ENCODE measurements at regions not wholly inside any gene's neighbourhood (a gene's known extent, or its start where the extent isn't known, plus 50 kb on each side); places are given as distances from the start of the nearest gene placed in this dataset.
A peak's percentile ranks its signal among the peaks of the same experiment; 100 is the strongest.
"Not testable (repeated sequence)": the region's sequence is repeated elsewhere in the genome, so short reads cannot be mapped to it uniquely, and the experiment has no call there.

DNA sequence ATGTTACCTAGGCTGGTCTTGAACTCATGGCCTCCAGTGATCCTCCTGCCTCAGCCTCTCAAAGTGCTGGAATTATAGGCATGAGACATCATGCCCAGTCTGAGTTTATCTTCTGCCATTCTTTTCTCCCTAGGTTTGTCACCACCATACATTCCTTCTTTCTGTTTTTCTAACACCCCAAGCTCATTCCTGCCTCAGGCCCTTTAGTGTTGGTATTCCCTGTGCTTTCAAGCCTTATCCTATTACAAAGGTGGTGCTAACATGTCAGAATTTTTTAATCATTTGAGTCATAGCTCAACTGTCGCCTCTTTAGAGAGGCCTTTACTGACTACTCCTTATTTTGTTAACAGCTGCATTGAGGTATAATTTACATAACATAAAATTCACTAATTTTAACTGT is 221.1 kb upstream of the PRSS16 start:
- no peaks in the 10 kb centered on the region for H3K27me3 ChIP-seq (ENCODE audit: control insufficient read depth, insufficient read depth, low read length)
- TF ChIP-seq, protein P1, sequence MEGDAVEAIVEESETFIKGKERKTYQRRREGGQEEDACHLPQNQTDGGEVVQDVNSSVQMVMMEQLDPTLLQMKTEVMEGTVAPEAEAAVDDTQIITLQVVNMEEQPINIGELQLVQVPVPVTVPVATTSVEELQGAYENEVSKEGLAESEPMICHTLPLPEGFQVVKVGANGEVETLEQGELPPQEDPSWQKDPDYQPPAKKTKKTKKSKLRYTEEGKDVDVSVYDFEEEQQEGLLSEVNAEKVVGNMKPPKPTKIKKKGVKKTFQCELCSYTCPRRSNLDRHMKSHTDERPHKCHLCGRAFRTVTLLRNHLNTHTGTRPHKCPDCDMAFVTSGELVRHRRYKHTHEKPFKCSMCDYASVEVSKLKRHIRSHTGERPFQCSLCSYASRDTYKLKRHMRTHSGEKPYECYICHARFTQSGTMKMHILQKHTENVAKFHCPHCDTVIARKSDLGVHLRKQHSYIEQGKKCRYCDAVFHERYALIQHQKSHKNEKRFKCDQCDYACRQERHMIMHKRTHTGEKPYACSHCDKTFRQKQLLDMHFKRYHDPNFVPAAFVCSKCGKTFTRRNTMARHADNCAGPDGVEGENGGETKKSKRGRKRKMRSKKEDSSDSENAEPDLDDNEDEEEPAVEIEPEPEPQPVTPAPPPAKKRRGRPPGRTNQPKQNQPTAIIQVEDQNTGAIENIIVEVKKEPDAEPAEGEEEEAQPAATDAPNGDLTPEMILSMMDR (IDR thresholded peaks at IDR 0.05; ENCODE audit: insufficient read depth, low read length, severe bottlenecking), result no peak
- DNase-seq (ENCODE audit: low read depth), result peak; percentile 54
- no peak overlapping the region for H3K4me3 ChIP-seq (ENCODE audit: low read depth, low read length)
- no peak for FAIRE-seq
- no peaks in the 10 kb centered on the region for H3K36me3 ChIP-seq (ENCODE audit: control insufficient read depth, insufficient read depth, low read length)

DNA sequence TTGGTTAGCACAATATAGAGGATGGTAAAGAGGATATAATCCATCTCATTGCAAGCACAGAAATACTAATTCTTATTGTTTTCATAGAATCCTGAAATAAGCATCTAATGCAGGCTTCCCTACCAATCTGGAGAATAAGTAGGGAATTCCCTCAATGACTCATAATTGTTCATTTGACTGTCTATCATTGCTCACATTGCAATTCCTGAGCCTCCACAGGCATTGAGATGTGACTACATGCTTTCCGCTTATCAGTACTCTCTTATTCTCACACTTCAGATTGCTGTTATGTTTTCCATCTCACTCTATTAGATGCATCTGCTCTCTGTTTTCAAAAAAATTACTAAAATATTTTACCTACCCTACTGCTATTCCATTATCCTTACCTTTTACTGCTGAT is 216.2 kb upstream of the PRSS16 start:
- H3K36me3 ChIP-seq (ENCODE audit: control insufficient read depth, insufficient read depth, low read length), result no peaks in the 10 kb centered on the region
- no peak overlapping the region for H3K4me3 ChIP-seq (ENCODE audit: low read depth, low read length)
- H3K27me3 ChIP-seq (ENCODE audit: control insufficient read depth, insufficient read depth, low read length), result no peaks in the 10 kb centered on the region
- peak; percentile 88 for DNase-seq (ENCODE audit: low read depth)
- TF ChIP-seq, protein P1 (IDR thresholded peaks at IDR 0.05; ENCODE audit: insufficient read depth, low read length, severe bottlenecking), result no peak
- no peak for FAIRE-seq

DNA sequence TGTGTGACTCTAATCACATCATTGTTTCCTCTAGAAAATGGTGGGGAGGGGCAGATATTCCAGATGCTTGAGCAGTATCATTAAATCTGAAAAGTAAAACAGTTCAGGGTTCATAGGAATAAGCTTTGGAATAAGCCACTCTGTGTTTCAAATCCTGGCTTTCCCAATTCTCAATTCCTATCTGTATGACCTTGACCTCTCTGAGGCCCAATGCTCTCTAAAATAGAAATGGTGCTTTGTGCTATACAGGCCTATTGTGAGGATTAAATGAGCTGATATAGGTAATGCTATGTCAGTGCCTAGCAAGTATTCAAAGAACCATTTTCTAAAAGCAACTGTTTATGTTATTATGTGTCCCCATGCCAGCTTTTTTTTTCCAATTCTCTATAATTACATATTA is 209.0 kb upstream of the PRSS16 start:
- no peak for DNase-seq (ENCODE audit: low read depth)
- FAIRE-seq, result no peak
- TF ChIP-seq, protein P1 (IDR thresholded peaks at IDR 0.05; ENCODE audit: insufficient read depth, low read length, severe bottlenecking), result no peak

DNA sequence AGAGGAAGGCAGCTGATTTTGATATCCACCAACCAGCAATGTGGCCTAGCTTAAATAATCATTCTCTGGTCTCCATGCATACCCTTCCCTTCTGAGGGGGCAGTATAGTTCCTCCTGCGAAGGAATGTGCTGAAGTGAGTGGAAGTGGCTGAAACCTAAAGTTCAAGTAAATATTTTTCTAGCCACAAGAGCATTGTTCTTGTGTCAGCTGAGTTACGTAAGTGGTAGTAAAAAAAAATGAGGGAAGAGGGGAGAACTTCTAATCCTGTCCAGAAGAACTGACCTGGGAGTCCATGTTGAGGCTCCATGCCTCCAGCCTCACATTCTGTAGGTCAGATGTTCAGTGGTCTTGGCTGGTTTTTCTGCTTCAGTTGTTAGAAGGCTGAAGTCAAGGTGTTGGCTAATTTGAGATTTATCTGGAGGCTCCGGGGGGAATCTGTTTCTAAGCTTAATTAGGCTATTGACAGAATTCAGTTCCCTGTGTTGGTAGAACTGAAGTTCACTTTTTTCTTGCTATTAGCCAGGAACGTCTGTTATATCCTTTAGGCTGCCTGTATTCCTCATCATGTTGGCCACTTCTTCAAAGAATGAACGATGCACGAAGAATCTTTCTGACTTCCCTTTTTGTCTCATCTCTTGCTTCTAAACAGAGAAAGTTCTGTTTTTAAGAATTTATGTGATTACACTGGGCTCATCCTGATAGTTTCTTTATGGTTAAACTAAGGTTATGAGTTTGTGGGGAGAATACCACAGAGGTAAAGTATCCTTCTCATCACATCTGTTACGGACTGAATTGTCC is 207.1 kb upstream of the PRSS16 start:
- no peaks in the 10 kb centered on the region for H3K36me3 ChIP-seq (ENCODE audit: control insufficient read depth, insufficient read depth, low read length)
- no peak for FAIRE-seq

More for the DNA sequence above, 209.0 kb upstream of the PRSS16 start:
- Histone ChIP-seq H3K27me3 (ENCODE audit: control insufficient read depth, insufficient read depth, low read length) (no peaks in the 10 kb centered on the region), H3K36me3 (ENCODE audit: control insufficient read depth, insufficient read depth, low read length) (no peaks in the 10 kb centered on the region), H3K4me3 (ENCODE audit: low read depth, low read length) (no peak overlapping the region)

DNA sequence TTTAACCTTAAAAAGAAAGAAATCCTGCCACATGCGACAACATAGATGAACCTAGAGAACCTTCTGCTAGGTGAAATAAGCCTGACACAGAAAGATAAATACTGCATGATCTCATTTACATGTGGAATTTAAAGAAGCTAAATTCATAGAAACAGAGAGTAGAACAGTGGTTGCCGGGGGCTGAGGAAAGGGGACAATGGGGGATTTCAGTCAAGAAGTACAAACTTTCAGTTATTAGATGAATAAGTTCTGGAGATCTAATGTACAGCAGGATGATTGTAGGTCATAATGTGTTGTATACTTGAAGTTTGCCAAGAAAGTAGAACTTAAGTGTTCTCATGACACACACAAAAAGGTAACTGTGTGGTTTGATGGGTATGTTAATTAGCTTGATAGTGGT is 204.3 kb upstream of the PRSS16 start:
- no peak for DNase-seq (ENCODE audit: low read depth)
- Histone ChIP-seq H3K27me3 (ENCODE audit: control insufficient read depth, insufficient read depth, low read length) (no peaks in the 10 kb centered on the region), H3K36me3 (ENCODE audit: control insufficient read depth, insufficient read depth, low read length) (no peaks in the 10 kb centered on the region), H3K4me3 (ENCODE audit: low read depth, low read length) (no peak overlapping the region)
- TF ChIP-seq, protein P1 (IDR thresholded peaks at IDR 0.05; ENCODE audit: insufficient read depth, low read length, severe bottlenecking), result no peak
- no peak for FAIRE-seq

More for the DNA sequence above, 207.1 kb upstream of the PRSS16 start:
- Histone ChIP-seq H3K4me3 (ENCODE audit: low read depth, low read length) (no peak overlapping the region), H3K27me3 (ENCODE audit: control insufficient read depth, insufficient read depth, low read length) (no peaks in the 10 kb centered on the region)
- TF ChIP-seq, protein P1 (IDR thresholded peaks at IDR 0.05; ENCODE audit: insufficient read depth, low read length, severe bottlenecking), result no peak
- no peak for DNase-seq (ENCODE audit: low read depth)

DNA sequence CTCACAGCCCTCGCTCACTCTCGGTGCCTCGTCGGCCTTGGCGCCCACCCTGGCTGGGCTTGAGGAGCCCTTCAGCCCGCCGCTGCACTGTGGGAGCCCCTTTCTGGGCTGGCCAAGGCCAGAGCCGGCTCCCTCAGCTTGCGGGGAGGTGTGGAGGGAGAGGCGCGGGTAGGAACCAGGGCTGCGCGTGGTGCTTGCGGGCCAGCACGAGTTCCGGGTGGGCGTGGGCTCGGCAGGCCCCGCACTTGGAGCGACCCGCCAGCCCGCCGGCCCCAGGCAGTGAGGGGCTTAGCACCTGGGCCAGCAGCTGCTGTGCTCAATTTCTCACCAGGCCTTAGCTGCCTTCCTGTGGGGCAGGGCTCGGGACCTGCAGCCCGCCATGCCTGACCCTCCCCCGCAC is 202.4 kb upstream of the PRSS16 start:
- not testable (repeated sequence) for H3K27me3 ChIP-seq (ENCODE audit: control insufficient read depth, insufficient read depth, low read length); FAIRE-seq; DNase-seq (ENCODE audit: low read depth); H3K36me3 ChIP-seq (ENCODE audit: control insufficient read depth, insufficient read depth, low read length); H3K4me3 ChIP-seq (ENCODE audit: low read depth, low read length)

DNA sequence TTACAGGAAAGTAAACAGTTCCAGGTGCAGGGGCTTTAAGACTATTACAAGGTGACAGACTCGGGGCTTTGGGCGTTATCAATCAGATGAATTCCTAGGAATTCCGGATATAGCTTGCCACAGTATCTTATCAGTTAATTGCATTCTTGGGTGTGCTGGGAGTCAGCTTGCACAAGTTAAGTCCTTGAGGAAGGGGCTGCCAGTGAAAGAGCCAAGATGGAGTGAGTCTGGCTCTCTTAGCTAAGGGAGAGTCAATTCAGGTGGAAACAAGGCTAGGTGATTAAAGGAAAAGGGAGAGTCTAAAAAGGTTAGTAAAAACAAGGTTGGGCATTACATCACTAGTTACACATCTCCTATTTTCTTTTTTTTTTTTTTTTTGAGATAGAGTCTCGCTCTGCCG is 199.8 kb upstream of the PRSS16 start:
- DNase-seq (ENCODE audit: low read depth); FAIRE-seq; H3K4me3 ChIP-seq (ENCODE audit: low read depth, low read length); H3K27me3 ChIP-seq (ENCODE audit: control insufficient read depth, insufficient read depth, low read length); H3K36me3 ChIP-seq (ENCODE audit: control insufficient read depth, insufficient read depth, low read length): not testable (repeated sequence)

Measured in bronchial epithelial cell (primary cell).